ENCODE measurements at regions not wholly inside any gene's neighbourhood (a gene's known extent, or its start where the extent isn't known, plus 50 kb on each side); places are given as distances from the start of the nearest gene placed in this dataset.

DNA sequence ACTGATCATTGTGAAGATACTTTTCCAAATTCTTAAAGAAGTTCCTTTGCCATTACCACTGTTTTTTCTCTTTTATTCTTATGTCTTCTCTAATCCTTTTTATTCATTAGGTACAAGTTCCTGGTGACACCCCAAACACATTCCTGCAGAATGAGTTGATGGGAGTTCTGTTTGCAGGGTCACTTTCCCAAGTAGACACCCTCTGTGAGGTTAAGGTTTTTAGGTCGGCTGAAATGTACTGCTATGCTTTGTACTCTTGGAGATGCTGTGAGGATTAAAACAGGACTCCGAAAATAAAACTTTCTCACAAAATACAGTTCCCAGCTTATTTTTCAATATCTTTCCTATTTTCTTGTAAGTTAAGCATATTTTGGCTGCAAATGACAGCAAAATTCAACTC, 143.3 kb upstream of the TLE4 start:
- Histone ChIP-seq H3K36me3 (replicated peaks; ENCODE audit: insufficient read depth, low read length) (no peaks in the 10 kb centered on the region), H3K4me1 (ENCODE audit: low read length) (no peaks in the 10 kb centered on the region), H3K4me2 (ENCODE audit: low read depth, low read length) (no peak overlapping the region), H4K20me1 (ENCODE audit: insufficient read depth, low read length) (no peaks in the 10 kb centered on the region), H3K9me3 (replicated peaks; ENCODE audit: insufficient read depth, low read length) (no peaks in the 10 kb centered on the region), H3K4me3 (ENCODE audit: low read length) (no peak overlapping the region), H3K9ac (ENCODE audit: low read length) (no peak overlapping the region), H3K27me3 (replicated peaks; ENCODE audit: insufficient read depth, low read length) (no peaks in the 10 kb centered on the region), H3K9me2 (replicated peaks; ENCODE audit: insufficient read depth, low read length) (no peaks in the 10 kb centered on the region), H2AFZ (ENCODE audit: low read length) (no peak overlapping the region), H3F3A (ENCODE audit: insufficient read depth, low read length) (no peaks in the 10 kb centered on the region), H3K27ac (ENCODE audit: low read length) (no peak overlapping the region), H3K79me2 (ENCODE audit: low read length) (no peaks in the 10 kb centered on the region)
- TF ChIP-seq, protein P1, sequence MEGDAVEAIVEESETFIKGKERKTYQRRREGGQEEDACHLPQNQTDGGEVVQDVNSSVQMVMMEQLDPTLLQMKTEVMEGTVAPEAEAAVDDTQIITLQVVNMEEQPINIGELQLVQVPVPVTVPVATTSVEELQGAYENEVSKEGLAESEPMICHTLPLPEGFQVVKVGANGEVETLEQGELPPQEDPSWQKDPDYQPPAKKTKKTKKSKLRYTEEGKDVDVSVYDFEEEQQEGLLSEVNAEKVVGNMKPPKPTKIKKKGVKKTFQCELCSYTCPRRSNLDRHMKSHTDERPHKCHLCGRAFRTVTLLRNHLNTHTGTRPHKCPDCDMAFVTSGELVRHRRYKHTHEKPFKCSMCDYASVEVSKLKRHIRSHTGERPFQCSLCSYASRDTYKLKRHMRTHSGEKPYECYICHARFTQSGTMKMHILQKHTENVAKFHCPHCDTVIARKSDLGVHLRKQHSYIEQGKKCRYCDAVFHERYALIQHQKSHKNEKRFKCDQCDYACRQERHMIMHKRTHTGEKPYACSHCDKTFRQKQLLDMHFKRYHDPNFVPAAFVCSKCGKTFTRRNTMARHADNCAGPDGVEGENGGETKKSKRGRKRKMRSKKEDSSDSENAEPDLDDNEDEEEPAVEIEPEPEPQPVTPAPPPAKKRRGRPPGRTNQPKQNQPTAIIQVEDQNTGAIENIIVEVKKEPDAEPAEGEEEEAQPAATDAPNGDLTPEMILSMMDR (IDR thresholded peaks at IDR 0.05; ENCODE audit: low read length) = no peak
- no peak for TF ChIP-seq EZH2 (optimal IDR thresholded peaks at IDR 0.05; ENCODE audit: low read depth, low read length)
- no peak for TF ChIP-seq EZH2phosphoT487 (IDR thresholded peaks at IDR 0.05; ENCODE audit: low read length)
- no peak for DNase-seq

DNA sequence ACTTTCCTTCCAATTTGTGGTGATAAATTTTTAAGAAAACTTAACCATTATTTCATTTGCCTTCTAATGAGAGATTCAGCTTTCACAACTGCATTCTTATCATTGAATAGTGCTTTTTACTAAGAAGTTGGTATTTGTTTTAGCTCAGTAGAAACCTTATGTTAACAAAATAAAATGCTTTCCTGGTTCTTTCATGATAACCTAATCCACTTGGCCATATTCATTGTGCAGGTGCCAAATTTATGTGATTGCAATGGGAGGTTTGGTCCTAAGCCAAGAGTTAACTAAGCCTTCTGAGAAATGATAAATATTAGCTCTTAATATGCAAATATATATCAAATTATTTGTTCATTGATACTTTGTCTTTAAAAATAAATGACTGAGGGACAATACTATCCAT, 141.1 kb upstream of the TLE4 start:
- no peaks in the 10 kb centered on the region for H3K79me2 ChIP-seq (ENCODE audit: low read length)
- no peak for DNase-seq
- H3F3A ChIP-seq (ENCODE audit: insufficient read depth, low read length) = no peaks in the 10 kb centered on the region
- H3K27me3 ChIP-seq (replicated peaks; ENCODE audit: insufficient read depth, low read length) = no peaks in the 10 kb centered on the region
- no peaks in the 10 kb centered on the region for H3K36me3 ChIP-seq (replicated peaks; ENCODE audit: insufficient read depth, low read length)
- H3K4me2 ChIP-seq (ENCODE audit: low read depth, low read length) = no peak overlapping the region
- H3K9ac ChIP-seq (ENCODE audit: low read length) = no peak overlapping the region
- no peaks in the 10 kb centered on the region for H4K20me1 ChIP-seq (ENCODE audit: insufficient read depth, low read length)
- no peaks in the 10 kb centered on the region for H3K9me3 ChIP-seq (replicated peaks; ENCODE audit: insufficient read depth, low read length)
- no peak for TF ChIP-seq EZH2 (optimal IDR thresholded peaks at IDR 0.05; ENCODE audit: low read depth, low read length)
- H3K4me1 ChIP-seq (ENCODE audit: low read length) = no peaks in the 10 kb centered on the region
- H3K9me2 ChIP-seq (replicated peaks; ENCODE audit: insufficient read depth, low read length) = no peaks in the 10 kb centered on the region
- no peak overlapping the region for H2AFZ ChIP-seq (ENCODE audit: low read length)
- no peak overlapping the region for H3K4me3 ChIP-seq (ENCODE audit: low read length)
- no peak overlapping the region for H3K27ac ChIP-seq (ENCODE audit: low read length)

DNA sequence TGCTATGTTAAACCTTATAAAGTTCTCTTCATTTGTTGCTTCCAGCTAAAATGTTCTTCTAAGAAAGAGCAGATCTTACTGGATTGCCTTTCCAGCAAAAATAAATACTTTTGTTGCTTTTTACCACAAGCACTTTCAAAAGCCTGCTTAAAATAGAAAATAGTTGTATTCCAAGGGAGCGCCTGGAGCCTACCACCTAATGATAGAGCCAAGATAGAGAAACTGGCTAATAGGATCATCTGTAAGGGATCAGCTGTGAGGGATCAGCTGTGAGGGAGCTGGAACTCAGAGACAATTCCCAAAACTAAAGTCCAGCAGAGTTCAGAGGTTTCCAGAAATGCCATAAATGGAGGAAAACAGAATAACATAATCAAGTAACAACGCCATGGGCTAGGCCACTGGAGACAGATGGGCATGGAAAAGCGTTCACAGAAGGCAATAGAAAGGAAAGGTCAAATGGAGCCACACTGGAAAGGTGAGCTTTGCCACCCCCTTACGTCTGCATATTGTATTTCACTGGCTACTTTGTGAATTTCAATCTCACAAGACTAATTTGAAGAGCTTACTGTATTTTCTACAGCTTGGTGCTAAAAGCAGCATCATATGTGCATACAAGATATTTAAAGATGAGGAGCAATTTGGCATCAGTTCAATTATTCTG, 140.6 kb upstream of the TLE4 start:
- no peak overlapping the region for H3K9ac ChIP-seq (ENCODE audit: low read length)
- H3K4me2 ChIP-seq (ENCODE audit: low read depth, low read length) = no peak overlapping the region
- no peaks in the 10 kb centered on the region for H3K9me2 ChIP-seq (replicated peaks; ENCODE audit: insufficient read depth, low read length)
- H2AFZ ChIP-seq (ENCODE audit: low read length) = no peak overlapping the region
- no peaks in the 10 kb centered on the region for H3K36me3 ChIP-seq (replicated peaks; ENCODE audit: insufficient read depth, low read length)
- no peaks in the 10 kb centered on the region for H3K27me3 ChIP-seq (replicated peaks; ENCODE audit: insufficient read depth, low read length)
- no peaks in the 10 kb centered on the region for H3K4me1 ChIP-seq (ENCODE audit: low read length)
- no peak overlapping the region for H3K4me3 ChIP-seq (ENCODE audit: low read length)
- H4K20me1 ChIP-seq (ENCODE audit: insufficient read depth, low read length) = no peaks in the 10 kb centered on the region
- DNase-seq = no peak
- H3K9me3 ChIP-seq (replicated peaks; ENCODE audit: insufficient read depth, low read length) = no peaks in the 10 kb centered on the region
- no peak for TF ChIP-seq EZH2phosphoT487 (IDR thresholded peaks at IDR 0.05; ENCODE audit: low read length)
- no peak for TF ChIP-seq EZH2 (optimal IDR thresholded peaks at IDR 0.05; ENCODE audit: low read depth, low read length)
- TF ChIP-seq, protein P1 (IDR thresholded peaks at IDR 0.05; ENCODE audit: low read length) = no peak
- no peaks in the 10 kb centered on the region for H3K79me2 ChIP-seq (ENCODE audit: low read length)
- H3F3A ChIP-seq (ENCODE audit: insufficient read depth, low read length) = no peaks in the 10 kb centered on the region
- H3K27ac ChIP-seq (ENCODE audit: low read length) = no peak overlapping the region

DNA sequence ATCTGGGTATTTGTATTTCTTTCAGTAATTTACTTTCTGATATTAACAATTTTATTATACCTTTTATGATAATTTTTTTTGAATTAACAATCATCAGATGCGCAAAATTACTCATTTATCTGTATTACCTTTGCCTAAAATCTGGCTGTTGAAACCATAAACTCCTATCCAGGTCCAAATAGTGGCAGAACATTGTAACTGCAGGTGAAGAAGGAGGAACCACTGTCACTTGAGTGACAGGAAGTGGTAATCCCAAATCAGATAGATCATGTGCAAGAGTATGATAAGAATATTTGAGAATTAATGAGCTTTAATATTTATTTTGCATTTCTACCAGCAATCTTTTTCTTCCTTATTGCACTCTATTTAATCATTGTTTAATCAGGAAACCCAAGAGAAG, 139.3 kb upstream of the TLE4 start:
- H3K27ac ChIP-seq (ENCODE audit: low read length) = no peak overlapping the region
- H3K9me3 ChIP-seq (replicated peaks; ENCODE audit: insufficient read depth, low read length) = no peaks in the 10 kb centered on the region
- DNase-seq = no peak
- H3K9ac ChIP-seq (ENCODE audit: low read length) = no peak overlapping the region
- no peaks in the 10 kb centered on the region for H3F3A ChIP-seq (ENCODE audit: insufficient read depth, low read length)
- no peaks in the 10 kb centered on the region for H3K4me1 ChIP-seq (ENCODE audit: low read length)
- no peak overlapping the region for H2AFZ ChIP-seq (ENCODE audit: low read length)
- no peaks in the 10 kb centered on the region for H3K9me2 ChIP-seq (replicated peaks; ENCODE audit: insufficient read depth, low read length)
- H4K20me1 ChIP-seq (ENCODE audit: insufficient read depth, low read length) = no peaks in the 10 kb centered on the region
- TF ChIP-seq, protein P1 (IDR thresholded peaks at IDR 0.05; ENCODE audit: low read length) = no peak
- TF ChIP-seq EZH2phosphoT487 (IDR thresholded peaks at IDR 0.05; ENCODE audit: low read length) = no peak
- TF ChIP-seq EZH2 (optimal IDR thresholded peaks at IDR 0.05; ENCODE audit: low read depth, low read length) = no peak
- no peaks in the 10 kb centered on the region for H3K79me2 ChIP-seq (ENCODE audit: low read length)
- no peak overlapping the region for H3K4me2 ChIP-seq (ENCODE audit: low read depth, low read length)
- no peaks in the 10 kb centered on the region for H3K27me3 ChIP-seq (replicated peaks; ENCODE audit: insufficient read depth, low read length)
- no peaks in the 10 kb centered on the region for H3K36me3 ChIP-seq (replicated peaks; ENCODE audit: insufficient read depth, low read length)
- H3K4me3 ChIP-seq (ENCODE audit: low read length) = no peak overlapping the region
